SW480 (cell line): ENCODE measurements at regions not wholly inside any gene's neighbourhood (a gene's known extent, or its start where the extent isn't known, plus 50 kb on each side); places are given as distances from the start of the nearest gene placed in this dataset.

Experiments
- DNase-seq: peaks from one replicate; pipeline ENCODE4 v3.0.0-alpha.2; 2016; ENCODE audit warnings: low spot score

- DNase-seq = no peak
Observed at GRCh38 chr9:16245756-16246440, 624.6 kb downstream of the BNC2 start.

GRCh38 chr9:16246785-16247184 lies 623.7 kb downstream of the BNC2 start:
- no peak for DNase-seq

- DNase-seq = no peak
Observed at GRCh38 chr9:16247188-16247875, 623.1 kb downstream of the BNC2 start.

- no peak for DNase-seq
Observed at GRCh38 chr9:16248822-16249221, 621.6 kb downstream of the BNC2 start.

- DNase-seq = no peak
Observed at GRCh38 chr9:16252616-16253015, 617.9 kb downstream of the BNC2 start.

- no peak for DNase-seq
Observed at GRCh38 chr9:16254674-16255073, 615.8 kb downstream of the BNC2 start.

- no peak for DNase-seq
Observed at GRCh38 chr9:16255217-16255616, 615.3 kb downstream of the BNC2 start.

GRCh38 chr9:16257604-16258003 lies 612.9 kb downstream of the BNC2 start:
- no peak for DNase-seq

- DNase-seq = no peak
Observed at GRCh38 chr9:16258191-16258590, 612.3 kb downstream of the BNC2 start.

GRCh38 chr9:16258708-16259107 lies 611.8 kb downstream of the BNC2 start:
- DNase-seq = no peak

GRCh38 chr9:16262477-16263261 lies 607.8 kb downstream of the BNC2 start:
- no peak for DNase-seq

GRCh38 chr9:16265688-16266087 lies 604.8 kb downstream of the BNC2 start:
- no peak for DNase-seq

- no peak for DNase-seq
Observed at GRCh38 chr9:16266648-16267276, 603.7 kb downstream of the BNC2 start.

- DNase-seq = no peak
Observed at GRCh38 chr9:16267281-16268066, 603.0 kb downstream of the BNC2 start.

GRCh38 chr9:16268067-16268881 lies 602.2 kb downstream of the BNC2 start:
- no peak for DNase-seq

GRCh38 chr9:16271967-16272366 lies 598.5 kb downstream of the BNC2 start:
- DNase-seq = no peak

GRCh38 chr9:16272776-16273175 lies 597.7 kb downstream of the BNC2 start:
- DNase-seq = no peak

GRCh38 chr9:16275795-16276624 lies 594.5 kb downstream of the BNC2 start:
- DNase-seq = no peak

- DNase-seq = no peak
Observed at GRCh38 chr9:16276866-16277265, 593.6 kb downstream of the BNC2 start.

GRCh38 chr9:16277471-16277960 lies 593.0 kb downstream of the BNC2 start:
- DNase-seq = no peak
